Esophagus squamous epithelium (tissue), 4 donors: ENCODE measurements at regions not wholly inside any gene's neighbourhood (a gene's known extent, or its start where the extent isn't known, plus 50 kb on each side); places are given as distances from the start of the nearest gene placed in this dataset.

ENCODE experiments used
- POLR2A ChIP-seq, 4 donors: fragments of 450-650 bp; IDR thresholded peaks; one replicate each; pipeline ENCODE4 v1.6.1; 2017; ENCODE audit warnings: antibody characterized with exemption in 4 of 4, mild to moderate bottlenecking in 4 of 4, moderate library complexity in 3 of 4
- TF ChIP-seq, protein P1 (sequence below), 6 experiments: fragments of 450-650 bp in 4 of 6; fragments of 200-600 bp in 2 of 6; sonication (generic) in 2 of 6; IDR thresholded peaks; one replicate each; pipeline ENCODE4 v1.5.1; 2016 to 2019; ENCODE audit warnings: antibody characterized with exemption in 6 of 6, mild to moderate bottlenecking in 4 of 6, moderate library complexity in 4 of 6

DNA sequence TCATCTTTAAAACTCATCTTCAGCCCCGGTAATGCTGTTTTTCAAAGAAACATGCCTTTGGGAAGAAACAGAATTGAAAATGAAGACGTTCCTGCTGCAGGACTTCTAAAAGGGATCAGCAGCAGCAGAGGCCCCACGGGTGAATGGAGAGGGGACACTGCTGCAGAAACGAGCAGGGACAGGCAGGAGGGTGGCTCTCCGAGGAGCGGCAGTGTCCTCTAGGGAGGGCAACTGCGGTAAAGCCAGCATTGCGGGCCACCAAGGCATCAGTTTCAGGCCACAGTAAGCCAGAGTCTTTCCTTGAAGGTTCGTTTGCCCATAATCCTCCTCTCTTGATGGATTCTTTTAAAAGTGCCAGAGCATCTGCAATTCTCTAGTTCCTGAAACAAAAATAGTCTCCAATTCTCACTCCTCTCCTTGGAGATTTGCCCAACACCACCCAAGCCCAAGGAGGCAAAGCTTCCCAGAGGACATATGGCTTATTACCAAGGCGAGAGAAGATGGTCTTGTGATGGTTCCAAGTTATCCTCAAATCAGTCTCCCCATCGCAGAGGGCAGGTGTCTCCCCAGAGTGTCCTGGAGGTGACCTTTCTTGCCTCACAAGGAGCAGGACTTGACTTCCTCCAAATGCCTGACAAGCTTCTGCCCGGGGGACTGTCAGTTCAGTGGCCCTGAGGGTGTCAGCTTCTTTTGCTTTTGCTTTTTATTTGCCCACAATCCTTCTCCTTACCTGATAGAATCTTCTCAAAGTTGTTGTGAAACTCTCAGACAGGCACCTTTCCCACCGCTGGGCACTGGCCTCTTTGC is 341.1 kb upstream of the B3GAT1 start:
- TF ChIP-seq, protein P1, sequence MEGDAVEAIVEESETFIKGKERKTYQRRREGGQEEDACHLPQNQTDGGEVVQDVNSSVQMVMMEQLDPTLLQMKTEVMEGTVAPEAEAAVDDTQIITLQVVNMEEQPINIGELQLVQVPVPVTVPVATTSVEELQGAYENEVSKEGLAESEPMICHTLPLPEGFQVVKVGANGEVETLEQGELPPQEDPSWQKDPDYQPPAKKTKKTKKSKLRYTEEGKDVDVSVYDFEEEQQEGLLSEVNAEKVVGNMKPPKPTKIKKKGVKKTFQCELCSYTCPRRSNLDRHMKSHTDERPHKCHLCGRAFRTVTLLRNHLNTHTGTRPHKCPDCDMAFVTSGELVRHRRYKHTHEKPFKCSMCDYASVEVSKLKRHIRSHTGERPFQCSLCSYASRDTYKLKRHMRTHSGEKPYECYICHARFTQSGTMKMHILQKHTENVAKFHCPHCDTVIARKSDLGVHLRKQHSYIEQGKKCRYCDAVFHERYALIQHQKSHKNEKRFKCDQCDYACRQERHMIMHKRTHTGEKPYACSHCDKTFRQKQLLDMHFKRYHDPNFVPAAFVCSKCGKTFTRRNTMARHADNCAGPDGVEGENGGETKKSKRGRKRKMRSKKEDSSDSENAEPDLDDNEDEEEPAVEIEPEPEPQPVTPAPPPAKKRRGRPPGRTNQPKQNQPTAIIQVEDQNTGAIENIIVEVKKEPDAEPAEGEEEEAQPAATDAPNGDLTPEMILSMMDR (IDR thresholded peaks at IDR 0.05): no peak
- no peak for TF ChIP-seq POLR2A (IDR thresholded peaks at IDR 0.05)
